Urinary bladder (tissue), 3 donors: ENCODE measurements at regions not wholly inside any gene's neighbourhood (a gene's known extent, or its start where the extent isn't known, plus 50 kb on each side); places are given as distances from the start of the nearest gene placed in this dataset.
"Not testable (repeated sequence)": the region's sequence is repeated elsewhere in the genome, so short reads cannot be mapped to it uniquely, and the experiment has no call there.

Source experiments
- DNase-seq: peaks from one replicate; pipeline ENCODE4 v3.0.0-alpha.2; 2015; ENCODE audit errors: extremely low spot score
- H3K27ac ChIP-seq: one replicate; pipeline ENCODE4 v1.5.1; 2013; ENCODE audit warnings: low read depth, mild to moderate bottlenecking, moderate library complexity
- H3K36me3 ChIP-seq: one replicate; pipeline ENCODE4 v1.6.1; 2013; ENCODE audit warnings: mild to moderate bottlenecking, moderate library complexity; ENCODE audit not compliant: insufficient read depth
- H3K4me1 ChIP-seq: one replicate; pipeline ENCODE4 v1.6.1; 2013; ENCODE audit warnings: mild to moderate bottlenecking, moderate library complexity; ENCODE audit not compliant: insufficient read depth
- H3K4me3 ChIP-seq: one replicate; pipeline ENCODE4 v1.5.1; 2013; ENCODE audit warnings: low read depth, low read length
- WGBS: extraction: QIAGEN DNeasy Blood & Tissue Kit; methylation state at CpG from one replicate; pipeline ENCODE4 v1.1.7; 2013; 5-methylcytosine and 5-hydroxymethylcytosine counted together
- donor health status: healthy with polysubstance abuse.
- donor health status: healthy.

- Histone ChIP-seq H3K4me1 (no peaks in the 10 kb centered on the region), H3K4me3 (no peak overlapping the region), H3K36me3 (no peaks in the 10 kb centered on the region), H3K27ac (no peak overlapping the region)
- no peak for DNase-seq
- WGBS, result 63% methylated on average over 2 of the region's 2 CpGs
Observed at GRCh38 chr13:79943346-79944023, 397.4 kb downstream of the SPRY2 start.

- DNase-seq, result no peak
- WGBS, result 96% methylated on average over 5 of the region's 5 CpGs
- Histone ChIP-seq H3K4me3 (no peak overlapping the region), H3K36me3 (no peaks in the 10 kb centered on the region), H3K27ac (no peak overlapping the region), H3K4me1 (no peaks in the 10 kb centered on the region)
Observed at GRCh38 chr13:79941752-79942151, 399.2 kb downstream of the SPRY2 start.

GRCh38 chr13:79939689-79940088 lies 401.2 kb downstream of the SPRY2 start:
- Histone ChIP-seq H3K27ac (no peak overlapping the region), H3K4me1 (no peaks in the 10 kb centered on the region), H3K4me3 (no peak overlapping the region), H3K36me3 (no peaks in the 10 kb centered on the region)
- no peak for DNase-seq
- 75% methylated on average over 2 of the region's 2 CpGs for whole genome bisulfite sequencing

GRCh38 chr13:79937771-79938216 lies 403.1 kb downstream of the SPRY2 start:
- DNase-seq, result no peak
- no peak overlapping the region for H3K27ac ChIP-seq
- H3K4me3 ChIP-seq, result no peak overlapping the region
- WGBS, result 90% methylated on average over 3 of the region's 3 CpGs
- no peaks in the 10 kb centered on the region for H3K4me1 ChIP-seq
- no peaks in the 10 kb centered on the region for H3K36me3 ChIP-seq

DNA sequence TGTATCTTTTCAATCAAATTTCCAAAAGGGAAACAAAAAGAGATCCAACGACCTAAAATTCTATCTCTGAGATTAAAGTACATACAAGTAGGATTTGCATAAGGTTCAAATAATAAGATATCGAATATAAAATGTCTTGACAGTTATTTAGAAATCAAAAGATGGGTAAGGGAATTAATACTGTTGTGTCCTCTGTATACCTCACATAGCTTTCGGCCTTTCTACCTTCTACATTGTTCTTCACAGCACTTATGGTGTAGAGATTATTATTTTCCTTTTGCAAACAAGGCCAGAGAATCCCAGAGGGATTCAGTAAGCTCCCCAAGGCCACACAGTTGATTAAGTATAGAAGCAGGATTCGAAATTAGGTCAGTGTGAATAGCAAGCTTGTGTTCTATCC lies 403.6 kb downstream of the SPRY2 start:
- no peak overlapping the region for H3K4me3 ChIP-seq
- WGBS, result 78% methylated on average over 4 of the region's 4 CpGs
- H3K36me3 ChIP-seq, result no peaks in the 10 kb centered on the region
- no peak overlapping the region for H3K27ac ChIP-seq
- no peaks in the 10 kb centered on the region for H3K4me1 ChIP-seq
- no peak for DNase-seq

- H3K4me3 ChIP-seq, result no peak overlapping the region
- no peaks in the 10 kb centered on the region for H3K36me3 ChIP-seq
- WGBS, result 55% methylated on average over 12 of the region's 12 CpGs
- no peaks in the 10 kb centered on the region for H3K4me1 ChIP-seq
- H3K27ac ChIP-seq, result no peak overlapping the region
- no peak for DNase-seq
Observed at GRCh38 chr13:79936368-79937136, 404.4 kb downstream of the SPRY2 start.

- no peak for DNase-seq
- no peak overlapping the region for H3K4me3 ChIP-seq
- H3K36me3 ChIP-seq, result no peaks in the 10 kb centered on the region
- no peak overlapping the region for H3K27ac ChIP-seq
- H3K4me1 ChIP-seq, result no peaks in the 10 kb centered on the region
Observed at GRCh38 chr13:79935121-79935520, 405.8 kb downstream of the SPRY2 start.

DNA sequence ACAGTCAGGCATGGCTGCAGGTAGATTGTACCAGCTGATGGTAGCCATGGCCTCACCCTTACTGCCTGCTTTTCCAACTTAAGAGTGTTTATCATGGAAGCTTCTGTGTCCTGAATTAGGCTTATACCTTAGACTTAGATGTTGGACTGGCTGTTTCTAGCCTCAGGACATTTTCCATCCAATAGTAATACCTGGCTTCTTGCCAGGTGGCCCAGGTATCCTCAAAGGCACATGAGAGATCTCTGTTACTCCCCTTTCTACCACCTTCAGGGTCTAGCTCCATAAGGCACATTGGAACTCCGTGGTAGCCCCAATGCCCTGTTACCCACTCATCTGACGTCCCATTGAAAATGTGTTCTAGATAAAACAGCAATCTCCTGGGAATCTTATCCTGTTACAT lies 407.5 kb downstream of the SPRY2 start:
- Histone ChIP-seq H3K36me3 (no peaks in the 10 kb centered on the region), H3K27ac (no peak overlapping the region), H3K4me3 (no peak overlapping the region), H3K4me1 (no peaks in the 10 kb centered on the region)
- 97% methylated on average over 2 of the region's 2 CpGs for WGBS
- no peak for DNase-seq

DNA sequence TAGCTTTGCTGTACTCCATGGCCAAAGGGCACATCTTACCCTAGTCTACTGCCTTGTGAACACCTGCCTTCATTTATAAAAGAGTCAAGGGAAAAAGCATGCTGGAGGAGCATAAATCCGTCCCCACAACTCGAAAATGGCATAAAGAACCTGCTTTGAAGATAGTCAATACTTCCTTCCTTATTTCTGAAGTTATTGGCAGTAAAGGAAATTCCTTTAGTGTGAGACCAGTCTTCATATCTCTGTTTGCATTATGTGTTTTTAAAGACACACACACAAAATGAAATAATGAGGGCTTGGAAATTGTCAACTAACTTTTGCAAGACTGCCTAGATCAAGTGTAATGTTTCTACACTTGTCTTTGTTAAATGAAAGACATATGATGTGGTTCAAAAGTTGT lies 408.4 kb downstream of the SPRY2 start:
- 67% methylated on average over 2 of the region's 2 CpGs for WGBS

GRCh38 chr13:79923973-79924556 lies 416.9 kb downstream of the SPRY2 start:
- not testable (repeated sequence) for H3K4me3 ChIP-seq, H3K4me1 ChIP-seq, H3K36me3 ChIP-seq, DNase-seq, H3K27ac ChIP-seq
- WGBS, result 99% methylated on average over 1 of the region's 1 CpG

More for the DNA sequence above, 408.4 kb downstream of the SPRY2 start:
- Histone ChIP-seq H3K4me1 (no peaks in the 10 kb centered on the region), H3K4me3 (no peak overlapping the region), H3K36me3 (no peaks in the 10 kb centered on the region), H3K27ac (no peak overlapping the region)
- no peak for DNase-seq

- WGBS, result 63% methylated on average over 2 of the region's 2 CpGs
- no peak overlapping the region for H3K4me3 ChIP-seq
- no peaks in the 10 kb centered on the region for H3K36me3 ChIP-seq
- H3K4me1 ChIP-seq, result no peaks in the 10 kb centered on the region
- DNase-seq, result no peak
- no peak overlapping the region for H3K27ac ChIP-seq
Observed at GRCh38 chr13:79919091-79919490, 421.8 kb downstream of the SPRY2 start.

GRCh38 chr13:79918620-79919019 lies 422.3 kb downstream of the SPRY2 start:
- H3K27ac ChIP-seq, result no peak overlapping the region
- 39% methylated on average over 3 of the region's 3 CpGs for WGBS
- H3K4me1 ChIP-seq, result no peaks in the 10 kb centered on the region
- no peaks in the 10 kb centered on the region for H3K36me3 ChIP-seq
- DNase-seq, result no peak
- no peak overlapping the region for H3K4me3 ChIP-seq

- no peak for DNase-seq
- H3K4me3 ChIP-seq, result no peak overlapping the region
- no peaks in the 10 kb centered on the region for H3K4me1 ChIP-seq
- no peak overlapping the region for H3K27ac ChIP-seq
- no peaks in the 10 kb centered on the region for H3K36me3 ChIP-seq
- WGBS, result 96% methylated on average over 3 of the region's 3 CpGs
Observed at GRCh38 chr13:79917628-79918027, 423.3 kb downstream of the SPRY2 start.
